ENCODE measurements at regions not wholly inside any gene's neighbourhood (a gene's known extent, or its start where the extent isn't known, plus 50 kb on each side); places are given as distances from the start of the nearest gene placed in this dataset.

GRCh38 chr18:22683786-22684185 is 249.3 kb upstream of the RBBP8 start:
- TF ChIP-seq CTCF (IDR thresholded peaks at IDR 0.05) (no peak), POLR2A (IDR thresholded peaks at IDR 0.05) (no peak)

Data from lower leg skin (tissue), 3 donors.